Vagina (tissue), 2 donors: ENCODE measurements at regions not wholly inside any gene's neighbourhood (a gene's known extent, or its start where the extent isn't known, plus 50 kb on each side); places are given as distances from the start of the nearest gene placed in this dataset.

Experiments used
- DNase-seq, 2 donors: peaks; one replicate each; pipeline ENCODE4 v3.0.0-alpha.2; 2017; ENCODE audit errors: extremely low spot score in 2 of 2
- H3K27ac ChIP-seq: fragments of 200-600 bp; sonication (generic); one replicate; pipeline ENCODE4 v1.5.1; 2019
- H3K27me3 ChIP-seq: fragments of 200-600 bp; sonication (generic); one replicate; pipeline ENCODE4 v1.5.1; 2019
- H3K36me3 ChIP-seq, 2 donors: fragments of 200-600 bp; sonication (generic); one replicate each; pipeline ENCODE4 v1.5.1; 2017 to 2019
- H3K4me1 ChIP-seq: fragments of 200-600 bp; sonication (generic); one replicate; pipeline ENCODE4 v1.5.1; 2019
- H3K4me3 ChIP-seq, 2 donors: fragments of 200-600 bp; sonication (generic); 1 replicate in 1 of 2; 2 replicates in 1 of 2; pipeline ENCODE4 v1.5.1; 2016 to 2019
- H3K9me3 ChIP-seq: fragments of 200-600 bp; sonication (generic); one replicate; pipeline ENCODE4 v1.5.1; 2019
- POLR2A ChIP-seq, 2 donors: fragments of 450-650 bp; IDR thresholded peaks; one replicate each; pipeline ENCODE4 v1.6.1; 2017; ENCODE audit warnings: antibody characterized with exemption in 2 of 2, mild to moderate bottlenecking in 2 of 2, moderate library complexity in 2 of 2
- POLR2AphosphoS5 ChIP-seq, 2 donors: sonication (generic); formaldehyde crosslinking; IDR thresholded peaks; one replicate each; pipeline ENCODE4 v1.9.0; 2017; ENCODE audit warnings: antibody characterized with exemption in 2 of 2, mild to moderate bottlenecking in 2 of 2, low read depth in 1 of 2; ENCODE audit not compliant: insufficient read depth in 1 of 2
- intact Hi-C: fragments of 100-400 bp; cut with DNase I; formaldehyde crosslinking; loops from one replicate; pipeline ENCODE4 v1.15.1; 2023
- TF ChIP-seq, protein P1 (sequence below), 3 experiments: fragments of 450-650 bp in 2 of 3; fragments of 200-600 bp in 1 of 3; sonication (generic) in 1 of 3; IDR thresholded peaks; one replicate each; pipeline ENCODE4 v1.5.1; 2017 to 2019; ENCODE audit warnings: antibody characterized with exemption in 3 of 3, mild to moderate bottlenecking in 2 of 3, moderate library complexity in 2 of 3

DNA sequence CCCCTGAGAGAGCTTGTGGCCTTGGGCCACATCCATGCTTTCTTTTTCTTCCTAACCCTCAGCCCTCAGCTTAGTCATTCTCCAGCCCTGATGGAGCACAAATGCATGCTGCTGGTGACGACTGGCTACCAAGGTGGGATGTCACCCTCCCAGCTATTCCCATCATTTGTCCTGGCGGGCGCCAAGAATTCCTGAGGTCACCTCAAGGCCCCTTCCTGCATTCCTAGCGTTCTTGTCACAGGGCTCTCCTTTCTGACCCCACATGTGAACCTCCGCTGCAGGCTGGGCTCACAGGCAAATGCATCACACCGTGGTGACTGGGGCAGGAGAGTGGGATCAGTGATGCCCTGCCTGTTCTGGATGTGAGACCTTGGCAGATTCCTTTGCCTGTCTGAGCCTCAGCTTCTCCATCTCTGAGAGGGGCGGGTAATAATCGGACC is 53.4 kb upstream of the IFFO2 start:
- peak; percentile 67 to 87 for DNase-seq
- intact Hi-C loops, result no loop called here
- no peaks in the 10 kb centered on the region for H3K27me3 ChIP-seq
- H3K4me1 ChIP-seq, result peaks cover 27% of the 10 kb centered on the region
- TF ChIP-seq POLR2AphosphoS5 (IDR thresholded peaks at IDR 0.05; ENCODE audit: insufficient read depth in 1 of 2, low read depth in 1 of 2), result no peak
- TF ChIP-seq POLR2A (IDR thresholded peaks at IDR 0.05), result no peak
- TF ChIP-seq, protein P1, sequence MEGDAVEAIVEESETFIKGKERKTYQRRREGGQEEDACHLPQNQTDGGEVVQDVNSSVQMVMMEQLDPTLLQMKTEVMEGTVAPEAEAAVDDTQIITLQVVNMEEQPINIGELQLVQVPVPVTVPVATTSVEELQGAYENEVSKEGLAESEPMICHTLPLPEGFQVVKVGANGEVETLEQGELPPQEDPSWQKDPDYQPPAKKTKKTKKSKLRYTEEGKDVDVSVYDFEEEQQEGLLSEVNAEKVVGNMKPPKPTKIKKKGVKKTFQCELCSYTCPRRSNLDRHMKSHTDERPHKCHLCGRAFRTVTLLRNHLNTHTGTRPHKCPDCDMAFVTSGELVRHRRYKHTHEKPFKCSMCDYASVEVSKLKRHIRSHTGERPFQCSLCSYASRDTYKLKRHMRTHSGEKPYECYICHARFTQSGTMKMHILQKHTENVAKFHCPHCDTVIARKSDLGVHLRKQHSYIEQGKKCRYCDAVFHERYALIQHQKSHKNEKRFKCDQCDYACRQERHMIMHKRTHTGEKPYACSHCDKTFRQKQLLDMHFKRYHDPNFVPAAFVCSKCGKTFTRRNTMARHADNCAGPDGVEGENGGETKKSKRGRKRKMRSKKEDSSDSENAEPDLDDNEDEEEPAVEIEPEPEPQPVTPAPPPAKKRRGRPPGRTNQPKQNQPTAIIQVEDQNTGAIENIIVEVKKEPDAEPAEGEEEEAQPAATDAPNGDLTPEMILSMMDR (IDR thresholded peaks at IDR 0.05), result no peak
- H3K9me3 ChIP-seq, result no peaks in the 10 kb centered on the region
- no peak overlapping the region for H3K4me3 ChIP-seq
- peak overlapping the region; percentile 92 for H3K27ac ChIP-seq
- no peaks in the 10 kb centered on the region for H3K36me3 ChIP-seq

DNA sequence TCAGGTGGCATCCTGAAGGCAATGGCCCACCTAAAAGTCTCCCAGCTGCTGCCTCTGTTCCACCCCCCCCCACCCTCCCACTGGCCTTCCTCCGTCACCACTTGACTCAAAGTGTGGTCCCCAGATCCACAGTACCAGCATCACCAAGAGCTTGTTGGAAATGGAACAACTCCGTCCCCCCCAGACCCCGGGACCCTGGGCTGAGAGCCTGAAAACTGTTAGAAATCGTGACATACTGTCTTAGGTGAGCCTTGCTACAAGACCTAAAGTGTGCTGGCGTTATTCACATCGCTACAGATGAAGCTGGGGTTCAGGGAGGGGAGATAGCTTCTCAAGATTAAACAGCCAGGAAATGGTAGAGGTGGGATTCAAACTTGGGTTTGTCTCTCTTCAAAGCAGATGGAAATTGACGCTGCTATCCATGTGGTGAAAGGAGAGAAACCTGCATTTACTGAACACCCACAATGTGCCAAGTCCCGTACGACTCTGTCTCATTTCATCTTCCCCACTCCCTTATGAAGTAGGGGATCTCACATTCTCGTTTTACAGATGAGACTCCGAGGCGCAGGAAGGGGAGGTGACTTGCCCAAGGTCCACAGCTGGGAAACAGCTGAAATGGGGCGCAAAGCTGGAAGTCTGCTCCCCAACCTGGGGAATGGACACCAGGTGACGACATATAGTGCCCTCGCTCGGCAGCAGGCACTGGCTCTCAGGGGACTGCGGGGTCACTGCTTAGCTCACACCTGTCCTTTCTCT is 52.8 kb upstream of the IFFO2 start:
- Histone ChIP-seq H3K27me3 (no peaks in the 10 kb centered on the region), H3K9me3 (no peaks in the 10 kb centered on the region), H3K27ac (no peak overlapping the region), H3K4me1 (peaks cover 27% of the 10 kb centered on the region), H3K36me3 (no peaks in the 10 kb centered on the region), H3K4me3 (no peak overlapping the region)
- TF ChIP-seq, protein P1 (IDR thresholded peaks at IDR 0.05), result no peak
- TF ChIP-seq POLR2AphosphoS5 (IDR thresholded peaks at IDR 0.05; ENCODE audit: insufficient read depth in 1 of 2, low read depth in 1 of 2), result no peak
- peak; percentile 69 to 91 for DNase-seq
- intact Hi-C loops, result no loop called here

DNA sequence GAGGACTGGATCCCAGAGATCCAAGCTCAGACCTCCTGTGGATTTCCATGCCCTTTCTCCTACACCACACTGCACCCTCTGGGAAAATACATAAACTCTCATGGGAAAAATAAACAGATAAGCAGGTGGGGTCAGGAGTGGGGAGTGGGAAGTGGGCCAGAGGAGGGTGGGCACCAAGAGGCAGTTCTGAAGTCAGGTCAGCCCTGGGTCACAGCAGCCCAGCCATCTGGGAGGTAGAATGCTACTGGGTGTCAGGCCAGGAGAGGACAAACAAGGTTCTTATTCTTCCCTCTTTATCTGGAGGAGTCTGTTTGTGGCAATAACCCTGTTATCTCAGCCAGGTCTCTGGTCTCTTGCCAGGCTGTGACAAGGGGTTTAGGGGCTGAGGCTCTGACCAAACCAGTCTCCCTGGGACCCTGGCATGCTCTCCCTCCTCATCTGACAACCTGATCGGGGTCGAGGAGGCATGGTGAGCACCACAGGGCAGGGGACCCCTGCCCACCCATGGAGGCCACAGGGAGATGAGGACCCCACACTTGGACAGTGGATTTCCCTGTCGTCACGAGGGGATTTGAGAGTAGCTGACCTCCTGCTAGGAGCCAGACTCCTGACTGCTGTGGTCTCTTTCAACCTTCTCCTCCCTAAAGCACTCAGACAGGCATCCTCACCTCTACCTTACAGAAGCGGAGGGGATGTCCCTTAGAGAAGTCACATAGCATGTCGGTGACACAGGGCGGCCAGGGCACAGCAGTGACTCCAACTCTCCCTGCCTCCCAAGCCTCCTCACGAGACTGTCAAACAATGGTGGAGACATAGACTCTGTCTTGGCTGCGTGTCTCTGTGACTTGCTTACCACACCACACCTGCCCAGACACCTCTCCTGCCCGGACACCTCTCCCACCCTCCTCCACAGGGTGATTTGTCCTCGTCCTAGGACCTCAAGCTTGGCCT is 51.3 kb upstream of the IFFO2 start:
- Histone ChIP-seq H3K27ac (no peak overlapping the region), H3K4me1 (peaks cover 27% of the 10 kb centered on the region), H3K27me3 (no peaks in the 10 kb centered on the region), H3K4me3 (no peak overlapping the region), H3K9me3 (no peaks in the 10 kb centered on the region), H3K36me3 (no peaks in the 10 kb centered on the region)
- TF ChIP-seq POLR2AphosphoS5 (IDR thresholded peaks at IDR 0.05; ENCODE audit: insufficient read depth in 1 of 2, low read depth in 1 of 2), result no peak
- TF ChIP-seq, protein P1 (IDR thresholded peaks at IDR 0.05), result no peak
- intact Hi-C loops, result no loop called here
- peak; percentile 80 to 93 for DNase-seq

DNA sequence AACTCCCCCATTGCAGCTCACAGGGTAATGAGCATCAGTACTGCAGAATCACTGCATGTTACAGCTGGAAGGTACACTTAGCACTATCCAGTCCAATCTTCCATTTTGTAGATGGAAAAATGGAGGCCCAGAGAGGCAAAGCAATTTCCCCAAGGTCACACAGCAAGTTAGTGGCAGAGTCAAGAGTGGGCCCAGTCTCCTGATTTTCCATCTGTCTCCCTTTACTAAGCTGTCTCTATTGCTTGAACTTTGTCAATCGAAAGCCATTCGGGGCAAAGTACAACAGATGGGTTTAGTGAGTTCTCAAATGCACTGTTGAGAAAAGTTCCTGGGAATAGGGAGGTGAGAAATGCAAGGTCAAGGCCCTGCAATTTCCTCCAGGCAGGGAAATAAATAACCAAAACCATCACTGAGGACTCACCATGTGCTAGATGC is 50.4 kb upstream of the IFFO2 start:
- H3K4me1 ChIP-seq, result peaks cover 20% of the 10 kb centered on the region
- H3K9me3 ChIP-seq, result no peaks in the 10 kb centered on the region
- TF ChIP-seq POLR2AphosphoS5 (IDR thresholded peaks at IDR 0.05; ENCODE audit: insufficient read depth in 1 of 2, low read depth in 1 of 2) (no peak), POLR2A (IDR thresholded peaks at IDR 0.05) (no peak)
- TF ChIP-seq, protein P1 (IDR thresholded peaks at IDR 0.05), result no peak
- H3K27me3 ChIP-seq, result no peaks in the 10 kb centered on the region
- intact Hi-C loops, result no loop called here
- no peak overlapping the region for H3K4me3 ChIP-seq
- no peaks in the 10 kb centered on the region for H3K36me3 ChIP-seq
- peak; percentile 52 to 62 for DNase-seq
- no peak overlapping the region for H3K27ac ChIP-seq
